GM10847 (cell line): ENCODE measurements at regions not wholly inside any gene's neighbourhood (a gene's known extent, or its start where the extent isn't known, plus 50 kb on each side); places are given as distances from the start of the nearest gene placed in this dataset.

Experiments used
- POLR2A ChIP-seq: IDR thresholded peaks from 2 replicates; pipeline ENCODE4 v1.6.1; 2011; ENCODE audit not compliant: insufficient read length; ENCODE audit errors: extremely low read depth

DNA sequence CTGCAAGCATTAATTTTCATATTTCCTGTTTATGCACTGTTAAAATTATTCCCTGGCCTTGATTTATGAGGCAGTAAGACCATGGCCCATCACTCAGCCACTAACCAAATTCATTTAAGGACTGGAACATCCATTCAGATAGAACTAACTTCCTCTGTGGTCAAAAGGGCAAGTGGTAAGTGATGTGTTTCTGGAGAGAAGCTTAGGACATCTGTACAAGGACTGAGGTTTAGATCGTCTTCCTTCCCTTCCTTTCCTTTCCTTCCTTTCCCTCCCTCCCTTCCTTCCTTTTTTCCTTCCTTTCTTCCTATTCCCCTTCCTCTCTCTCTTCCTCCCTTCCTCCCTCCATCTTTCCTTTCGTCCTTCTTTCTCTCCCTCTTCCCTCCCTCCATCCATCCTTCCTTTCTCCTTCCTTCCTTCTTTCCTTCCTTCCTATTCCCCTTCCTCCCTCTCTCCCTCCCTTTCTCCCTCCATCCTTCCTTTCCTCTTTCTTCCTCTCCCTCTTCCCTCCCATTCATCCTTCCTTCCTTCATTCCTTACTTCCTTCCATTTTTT is 1019.4 kb downstream of the TYW1 start:
- TF ChIP-seq POLR2A: no peak

DNA sequence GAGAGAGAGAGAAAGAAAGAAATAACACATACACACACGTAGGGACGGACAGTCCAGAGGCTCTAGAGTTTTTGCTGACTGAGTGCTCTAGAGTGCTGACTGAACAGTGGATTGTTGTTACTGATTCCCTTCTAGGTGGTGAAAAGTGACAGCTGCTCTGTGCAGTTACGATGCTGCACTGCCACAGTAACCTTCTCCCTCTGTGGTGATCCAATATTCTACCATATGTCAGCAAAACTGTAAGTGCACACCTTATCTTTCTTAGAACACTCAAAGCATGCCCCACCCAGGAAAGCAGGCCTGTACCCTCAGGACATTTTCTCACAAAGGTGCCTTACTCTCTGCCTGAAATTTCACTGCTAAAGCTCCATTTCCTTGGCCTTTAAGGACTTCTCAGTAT is 1023.5 kb downstream of the TYW1 start:
- no peak for TF ChIP-seq POLR2A

DNA sequence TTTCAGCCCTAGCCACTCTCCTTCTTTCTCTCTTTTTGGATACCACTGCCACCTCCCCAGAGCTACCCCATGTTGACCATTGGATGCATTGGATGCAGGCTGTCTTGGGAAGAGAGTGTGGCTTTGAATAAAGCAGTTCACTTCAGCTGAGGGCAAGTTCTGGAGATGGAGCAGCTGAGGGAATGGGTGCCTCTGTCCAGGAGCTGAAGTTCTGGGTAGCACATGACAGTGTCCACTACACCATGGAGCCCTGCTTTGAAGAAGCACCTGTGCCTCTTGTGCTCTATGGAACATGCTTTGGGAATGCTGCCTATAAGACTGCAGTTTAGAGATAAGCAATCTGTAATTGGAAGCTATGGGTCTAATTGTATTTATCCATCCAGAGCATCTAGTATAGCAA is 1028.7 kb downstream of the TYW1 start:
- TF ChIP-seq POLR2A: no peak

DNA sequence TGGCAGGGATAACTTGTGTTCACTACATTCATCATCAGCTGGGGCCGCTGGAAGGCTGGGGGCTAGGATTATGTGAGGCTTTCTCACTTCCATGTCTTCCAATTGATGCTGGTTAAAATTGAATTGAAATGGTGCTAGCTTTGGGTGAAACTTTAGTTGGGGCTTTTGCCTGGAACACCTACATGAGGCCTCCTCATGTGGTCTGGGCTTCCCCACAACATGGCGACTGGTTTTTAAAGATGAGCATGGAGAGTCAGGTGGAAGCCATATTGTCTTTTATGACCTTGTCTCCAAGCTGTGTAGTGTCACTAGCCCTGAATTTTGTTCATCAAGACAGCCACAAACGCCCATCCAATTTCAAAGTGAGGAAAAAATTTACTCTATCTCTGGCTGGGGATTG is 1033.9 kb downstream of the TYW1 start:
- TF ChIP-seq POLR2A: no peak

DNA sequence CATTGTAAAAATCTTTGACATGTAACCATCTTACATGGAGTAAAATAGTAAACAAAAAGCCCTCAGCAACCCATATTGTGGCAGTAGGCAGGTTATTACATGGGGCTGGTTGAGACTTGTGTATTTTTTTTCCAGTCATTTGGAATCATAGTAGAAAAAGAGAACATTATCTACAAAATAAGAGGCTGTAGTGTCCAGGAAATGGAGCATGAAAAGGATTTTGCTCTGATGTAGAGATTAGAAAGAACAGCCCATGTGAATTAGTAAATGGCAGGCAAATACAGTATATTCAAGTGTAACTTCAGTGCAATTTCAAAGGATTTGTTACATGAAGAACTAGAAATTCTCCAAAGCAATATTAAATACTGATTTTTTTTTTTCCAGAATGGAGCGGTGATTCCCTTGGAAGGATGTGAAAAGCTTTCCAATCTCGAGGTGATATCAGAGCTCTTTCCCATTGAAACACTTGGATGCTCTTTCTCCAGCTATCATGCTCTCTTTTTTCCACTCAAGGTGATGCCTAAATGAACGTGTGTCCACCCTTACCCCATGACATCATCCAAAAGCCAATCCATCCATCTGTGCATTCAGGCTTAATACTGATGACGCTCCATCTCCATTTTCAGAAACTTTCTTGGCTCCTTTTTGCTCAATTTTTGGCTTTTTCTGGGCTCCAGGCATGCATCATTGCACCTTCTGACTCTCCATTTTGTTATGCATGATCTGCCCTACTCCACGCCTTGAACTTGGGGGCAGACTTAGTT is 1034.7 kb downstream of the TYW1 start:
- no peak for TF ChIP-seq POLR2A

DNA sequence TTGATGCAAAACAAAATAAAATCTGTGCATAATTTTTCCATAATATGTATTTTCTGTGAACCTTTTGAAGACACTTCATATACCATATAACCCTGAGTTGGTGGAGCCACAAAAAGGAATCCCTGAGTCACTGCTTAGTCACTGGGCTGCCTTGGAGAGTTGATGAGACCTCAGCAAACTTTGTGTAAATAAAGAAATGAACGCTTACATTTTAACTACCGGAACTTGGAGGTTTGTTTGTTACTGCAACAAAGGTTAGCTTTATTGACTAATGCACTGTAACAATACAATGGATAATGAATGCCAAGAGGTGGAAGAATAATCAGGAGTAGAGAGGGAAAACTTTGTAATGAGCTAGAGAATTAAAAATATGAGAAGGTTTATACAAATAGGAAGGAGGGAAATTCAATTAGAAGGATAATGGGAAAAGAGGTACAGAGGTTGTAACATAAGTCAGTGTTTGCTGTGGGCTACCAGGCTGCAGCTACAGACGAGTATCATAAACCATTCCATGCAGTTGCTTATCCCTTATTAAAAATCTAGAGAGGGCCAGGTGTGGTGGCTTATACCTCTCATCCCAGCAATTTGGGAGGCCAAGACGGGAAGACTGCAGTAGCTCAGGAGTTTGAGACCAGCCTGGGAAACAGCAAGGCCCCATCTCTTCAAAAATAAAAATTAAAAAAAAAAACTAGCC is 1042.1 kb downstream of the TYW1 start:
- TF ChIP-seq POLR2A: no peak

DNA sequence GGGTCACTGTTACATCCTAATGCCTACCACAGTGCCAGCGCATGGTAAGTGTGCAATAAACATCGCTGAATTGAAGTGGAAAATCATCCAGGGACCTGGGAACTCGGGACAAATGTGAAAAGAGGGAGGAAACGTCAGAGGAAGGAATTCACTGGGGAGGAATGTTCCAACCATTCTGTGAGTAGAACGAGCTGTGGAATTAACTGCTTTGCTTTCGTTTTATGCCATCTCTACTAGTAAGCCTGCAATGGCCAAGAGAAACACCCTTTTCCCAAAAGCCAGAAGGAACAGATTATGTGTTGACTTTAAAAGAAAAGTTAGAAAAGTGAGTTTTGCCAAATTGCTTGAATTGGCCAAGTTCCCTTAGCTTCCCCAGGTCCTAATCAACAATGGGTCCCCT is 1044.9 kb downstream of the TYW1 start:
- no peak for TF ChIP-seq POLR2A

DNA sequence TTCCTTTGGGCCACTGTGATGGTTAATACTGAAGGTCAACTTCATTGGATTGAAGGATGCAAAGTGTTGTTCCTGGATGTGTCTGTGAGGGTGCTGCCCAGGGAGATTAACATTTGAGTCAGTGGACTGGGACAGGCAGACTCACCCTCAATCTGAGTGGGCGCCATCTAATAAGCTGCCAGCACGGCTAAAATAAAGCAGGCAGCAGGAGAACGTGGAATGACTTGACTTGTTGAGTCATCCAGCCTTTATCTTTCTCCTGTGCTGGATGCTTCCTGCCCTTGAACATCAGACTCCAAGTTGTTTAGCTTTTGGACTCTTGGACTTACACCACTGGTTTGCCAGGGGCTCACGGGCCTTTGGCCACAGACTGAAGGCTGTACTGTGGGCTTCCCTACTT is 1046.9 kb downstream of the TYW1 start:
- TF ChIP-seq POLR2A: no peak

DNA sequence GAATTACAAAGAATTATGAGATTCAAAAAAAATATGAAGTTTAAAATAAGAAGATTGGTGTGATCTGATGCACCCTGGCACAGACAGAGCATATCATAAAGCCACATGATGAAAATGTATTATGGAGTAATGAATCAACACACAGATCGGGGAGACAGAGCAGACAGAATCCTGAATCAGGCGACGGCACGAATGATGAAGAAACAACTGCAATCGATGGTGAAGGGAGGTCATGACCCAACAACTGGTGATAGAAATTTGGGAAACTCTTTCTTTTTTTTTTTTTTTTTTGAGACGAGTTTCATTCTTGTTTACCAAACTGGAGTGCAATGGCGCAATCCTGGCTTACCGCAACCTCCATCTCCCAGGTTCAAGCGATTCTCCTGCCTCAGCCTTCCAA is 1054.0 kb downstream of the TYW1 start:
- no peak for TF ChIP-seq POLR2A

DNA sequence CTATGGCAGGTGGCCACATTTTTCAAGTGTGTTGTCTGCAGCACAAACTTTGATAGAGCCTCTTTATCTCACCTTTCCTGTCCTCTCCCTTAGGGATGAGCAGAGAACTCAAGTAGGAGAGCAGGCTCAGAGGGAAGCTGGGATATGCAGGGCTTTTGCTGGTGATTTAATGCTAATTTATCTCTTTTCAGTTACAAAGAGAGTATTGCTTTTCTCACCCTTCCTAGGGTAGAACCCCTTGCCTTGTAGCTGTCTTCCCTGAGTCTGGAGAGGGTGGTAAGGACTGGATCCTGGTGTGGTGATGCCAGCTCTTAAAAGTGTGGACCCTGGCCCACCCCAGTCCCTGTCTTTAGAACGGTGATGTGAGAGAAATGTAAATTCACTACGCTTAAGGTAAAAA is 1061.4 kb downstream of the TYW1 start:
- TF ChIP-seq POLR2A: no peak

DNA sequence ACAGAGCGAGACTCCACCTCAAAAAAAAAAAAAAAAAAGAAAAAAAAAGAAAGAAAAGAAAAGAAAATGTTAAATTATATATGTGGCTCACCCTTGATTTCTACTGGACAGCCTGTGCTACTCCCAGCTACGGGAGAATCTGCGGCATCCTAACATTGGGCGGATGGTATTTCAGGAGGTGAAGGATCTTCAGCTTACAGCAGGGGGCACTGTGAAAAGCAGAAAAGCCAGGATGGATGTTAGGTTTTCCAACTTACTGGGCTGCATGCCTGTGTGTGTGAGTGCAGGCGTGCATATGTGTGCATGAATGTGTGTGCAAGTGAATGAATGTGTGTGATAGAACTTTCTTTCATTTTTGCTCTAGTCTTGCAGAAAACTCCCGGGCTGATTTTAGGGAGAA is 1066.5 kb downstream of the TYW1 start:
- no peak for TF ChIP-seq POLR2A

DNA sequence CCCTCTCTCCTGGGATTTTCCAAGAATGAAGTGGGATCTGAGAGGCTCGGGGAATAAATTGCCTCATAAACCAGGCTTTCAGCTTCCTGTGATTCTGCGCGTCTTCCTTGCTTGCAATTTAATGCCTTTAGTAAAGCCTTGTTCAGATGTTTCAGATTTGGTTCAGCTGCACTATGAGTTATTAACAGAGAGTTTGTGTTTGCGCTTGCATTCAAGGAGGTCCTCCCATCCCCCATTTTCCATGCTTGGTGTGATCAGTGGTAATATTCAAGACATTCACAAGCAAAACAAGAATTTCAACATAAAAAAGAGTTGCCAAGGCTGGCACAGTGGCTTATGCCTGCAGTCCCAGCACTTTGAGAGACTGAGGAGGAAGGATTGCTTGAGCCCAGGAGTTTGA is 1068.9 kb downstream of the TYW1 start:
- TF ChIP-seq POLR2A: no peak

DNA sequence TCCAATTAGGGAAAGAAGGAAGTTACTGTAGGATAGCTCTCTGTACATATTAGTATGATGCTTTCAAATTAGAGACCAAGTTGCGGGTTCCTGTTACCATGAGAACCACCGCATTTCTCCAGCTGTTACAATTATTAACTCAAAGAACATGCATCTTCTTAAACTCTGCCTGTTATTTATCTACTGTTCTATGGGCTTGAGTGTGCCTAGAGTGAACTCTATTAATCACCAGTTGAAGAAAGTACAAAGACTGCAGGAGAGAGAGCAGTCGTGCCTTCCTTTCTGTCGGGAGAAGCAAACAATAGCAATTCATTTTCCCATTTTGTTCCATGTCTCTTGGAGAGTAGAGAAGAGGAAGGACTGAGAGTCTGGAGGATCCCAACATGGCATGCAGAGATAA is 1071.2 kb downstream of the TYW1 start:
- TF ChIP-seq POLR2A: no peak

DNA sequence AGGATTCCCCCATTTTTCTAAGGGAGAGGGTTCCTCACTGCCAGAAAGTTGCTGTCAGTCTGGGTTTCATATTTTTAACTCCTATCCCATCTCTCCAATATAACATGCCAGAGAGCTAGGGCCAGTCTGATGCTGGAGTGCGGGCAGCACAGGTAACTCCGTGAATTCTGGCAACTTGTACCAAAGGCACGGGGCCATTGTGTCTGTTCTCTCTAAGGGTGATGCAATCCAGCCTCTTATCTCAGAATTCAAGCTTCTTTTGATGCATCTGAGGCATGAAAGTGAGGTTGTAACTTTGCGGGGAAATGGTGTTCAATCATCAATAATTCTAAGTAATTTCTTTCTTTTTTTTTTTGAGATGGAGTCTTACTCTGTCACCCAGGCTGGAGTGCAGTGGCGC is 1074.4 kb downstream of the TYW1 start:
- TF ChIP-seq POLR2A: no peak

DNA sequence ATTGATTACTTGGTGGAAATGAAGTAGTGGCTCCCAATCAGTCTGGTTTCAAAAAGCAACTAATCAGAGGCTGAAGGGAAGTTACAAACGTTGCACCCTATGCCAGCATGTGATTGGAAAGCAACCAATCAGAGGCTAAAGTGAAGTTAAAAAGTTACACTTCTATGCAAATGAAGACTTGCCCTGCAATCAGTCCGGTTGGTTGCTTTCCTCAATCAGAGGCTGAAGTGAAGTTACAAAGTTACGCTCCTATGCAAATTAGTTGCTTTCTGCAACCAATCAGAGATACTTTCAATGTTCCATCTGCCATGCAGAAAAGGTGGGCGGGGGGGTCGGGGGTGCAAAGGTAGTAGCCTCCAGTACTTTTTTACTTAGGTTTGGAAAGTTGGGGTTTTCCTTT is 1077.1 kb downstream of the TYW1 start:
- no peak for TF ChIP-seq POLR2A

DNA sequence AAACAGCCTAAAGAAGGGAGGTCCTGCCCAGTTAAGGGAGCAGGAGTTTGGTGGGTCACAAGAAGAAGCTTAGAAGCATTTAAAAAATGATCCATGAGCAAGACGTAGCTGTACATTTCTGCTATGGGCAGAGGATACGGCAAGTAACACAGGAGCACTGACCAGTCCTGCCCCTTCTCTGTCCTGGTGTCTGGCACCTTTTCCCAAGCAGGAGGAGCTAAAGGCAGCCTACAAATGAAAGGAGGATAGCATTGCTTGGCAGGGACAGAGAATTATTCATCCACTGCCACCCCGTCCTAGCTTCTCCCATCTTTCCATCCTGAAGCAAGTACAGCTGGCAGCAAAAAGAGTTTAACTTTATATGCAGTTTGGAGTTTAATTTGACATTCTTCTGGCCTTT is 1077.6 kb downstream of the TYW1 start:
- no peak for TF ChIP-seq POLR2A
